Liver (tissue), 8 donors: ENCODE measurements at regions not wholly inside any gene's neighbourhood (a gene's known extent, or its start where the extent isn't known, plus 50 kb on each side); places are given as distances from the start of the nearest gene placed in this dataset.

Experiments
- DNase-seq: peaks from one replicate; pipeline ENCODE4 v3.0.0-alpha.2; 2017; ENCODE audit warnings: low spot score
- H3K27ac ChIP-seq, 2 donors: one replicate each; pipeline ENCODE4 v1.7.0; 2013; ENCODE audit warnings: inconsistent platforms in 2 of 2, low read length in 2 of 2, control low read depth in 1 of 2, low read depth in 1 of 2, mild to moderate bottlenecking in 1 of 2
- H3K27me3 ChIP-seq, 4 donors: one replicate each; pipeline versions ENCODE4 v1.6.1 to v1.7.0; 2013; ENCODE audit warnings: low read length in 3 of 4, inconsistent platforms in 1 of 4, mild to moderate bottlenecking in 1 of 4, moderate library complexity in 1 of 4; ENCODE audit not compliant: control insufficient read depth in 4 of 4, insufficient read depth in 4 of 4
- H3K36me3 ChIP-seq, 4 donors: one replicate each; pipeline versions ENCODE4 v1.6.1 to v1.7.0; 2013; ENCODE audit warnings: low read length in 3 of 4, mild to moderate bottlenecking in 3 of 4, low read depth in 1 of 4, moderate library complexity in 1 of 4; ENCODE audit not compliant: control insufficient read depth in 4 of 4, insufficient read depth in 3 of 4
- H3K4me1 ChIP-seq, 4 donors: one replicate each; pipeline versions ENCODE4 v1.6.1 to v1.7.0; 2013; ENCODE audit warnings: low read length in 3 of 4, mild to moderate bottlenecking in 3 of 4, moderate library complexity in 1 of 4; ENCODE audit not compliant: control insufficient read depth in 4 of 4, insufficient read depth in 4 of 4
- H3K4me3 ChIP-seq, 3 donors: one replicate each; pipeline versions ENCODE4 v1.6.1 to v1.7.0; 2013; ENCODE audit warnings: low read length in 3 of 3, control low read depth in 1 of 3, low read depth in 1 of 3, mild to moderate bottlenecking in 1 of 3
- H3K9ac ChIP-seq, 2 donors: one replicate each; pipeline ENCODE4 v1.7.0; 2013; ENCODE audit warnings: low read length in 2 of 2, mild to moderate bottlenecking in 2 of 2, moderate library complexity in 2 of 2, control low read depth in 1 of 2, low read depth in 1 of 2
- H3K9me3 ChIP-seq, 4 donors: one replicate each; pipeline versions ENCODE4 v1.6.1 to v1.7.0; 2013; ENCODE audit warnings: low read length in 3 of 4; ENCODE audit not compliant: control insufficient read depth in 4 of 4
- EGR1 ChIP-seq, 2 donors: IDR thresholded peaks; 2 replicates each; pipeline ENCODE4 v1.6.1; 2016 to 2018; ENCODE audit warnings: antibody characterized with exemption in 2 of 2, low read depth in 2 of 2
- FOXA1 ChIP-seq: IDR thresholded peaks from 2 replicates; pipeline ENCODE4 v1.6.1; 2016; ENCODE audit warnings: antibody characterized with exemption
- FOXA2 ChIP-seq: IDR thresholded peaks from 2 replicates; pipeline ENCODE4 v1.6.1; 2016; ENCODE audit warnings: antibody characterized with exemption
- GABPA ChIP-seq, 2 donors: IDR thresholded peaks in 1 of 2; conservative IDR thresholded peaks in 1 of 2; 2 replicates each; pipeline ENCODE4 v1.6.1; 2016; ENCODE audit warnings: antibody characterized with exemption in 2 of 2, mild to moderate bottlenecking in 1 of 2, moderate library complexity in 1 of 2
- HNF4A ChIP-seq, 2 donors: conservative IDR thresholded peaks; 2 replicates each; pipeline ENCODE4 v1.6.1; 2016; ENCODE audit warnings: antibody characterized with exemption in 2 of 2, mild to moderate bottlenecking in 2 of 2
- HNF4G ChIP-seq: IDR thresholded peaks from 2 replicates; pipeline ENCODE4 v1.6.1; 2016; ENCODE audit warnings: antibody characterized with exemption
- JUND ChIP-seq, 2 donors: IDR thresholded peaks; 2 replicates each; pipeline ENCODE4 v1.6.1; 2016; ENCODE audit warnings: antibody characterized with exemption in 2 of 2
- RAD21 ChIP-seq, 2 donors: IDR thresholded peaks; 2 replicates each; pipeline ENCODE4 v1.6.1; 2016; ENCODE audit warnings: antibody characterized with exemption in 2 of 2, mild to moderate bottlenecking in 2 of 2
- RXRA ChIP-seq, 2 donors: IDR thresholded peaks; 2 replicates each; pipeline ENCODE4 v1.6.1; 2017 to 2018; ENCODE audit warnings: antibody characterized with exemption in 2 of 2, mild to moderate bottlenecking in 1 of 2
- TAF1 ChIP-seq: conservative IDR thresholded peaks from 2 replicates; pipeline ENCODE4 v1.6.1; 2016; ENCODE audit warnings: antibody characterized with exemption, mild to moderate bottlenecking
- WGBS: extraction: QIAGEN DNeasy Blood & Tissue Kit; methylation state at CpG from one replicate; pipeline ENCODE4 v1.1.7; 2013; 5-methylcytosine and 5-hydroxymethylcytosine counted together
- TF ChIP-seq, protein P1 (sequence below): IDR thresholded peaks from 2 replicates; pipeline ENCODE4 v1.6.1; 2016; ENCODE audit warnings: antibody characterized with exemption
- TF ChIP-seq, protein P2 (sequence below): IDR thresholded peaks from 2 replicates; pipeline ENCODE4 v1.6.1; 2016; ENCODE audit warnings: antibody characterized with exemption
- TF ChIP-seq, protein P3 (sequence below): IDR thresholded peaks from 2 replicates; pipeline ENCODE4 v1.6.1; 2016; ENCODE audit warnings: antibody characterized with exemption, mild to moderate bottlenecking
- TF ChIP-seq, protein P4 (sequence below): fragments of 150-350 bp; IDR thresholded peaks from 2 replicates; pipeline ENCODE4 v1.5.1; 2017; ENCODE audit warnings: improper control_type of control experiment, low read depth, low read length; ENCODE audit not compliant: missing input control
- donor health status: healthy.
- donor health status: healthy.
- donor health status: healthy.
- donor health status: healthy.
- donor health status: healthy.

DNA sequence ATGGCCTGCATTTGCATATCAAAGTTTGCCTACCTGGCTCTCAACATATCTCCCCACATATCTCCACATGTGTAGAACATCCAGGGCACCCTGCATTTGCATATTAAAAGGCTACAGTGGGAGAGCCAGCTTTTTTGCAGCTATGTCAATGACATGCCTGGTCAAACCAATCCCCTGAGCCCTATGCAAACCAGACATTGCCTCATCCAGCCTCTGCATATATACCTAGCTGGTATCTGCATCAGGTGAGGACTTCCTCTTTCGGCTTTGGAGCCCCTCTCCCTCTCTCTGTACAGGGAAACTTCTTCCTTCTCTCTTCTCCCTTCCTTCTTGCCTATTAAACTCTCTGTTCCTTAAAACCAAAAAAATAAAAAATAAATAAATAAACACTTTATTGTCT lies 142.7 kb upstream of the STEAP4 start:
- Histone ChIP-seq H3K9ac (no peak overlapping the region), H3K9me3 (no peaks in the 10 kb centered on the region), H3K4me1 (peaks cover 0 to 3% (median 0%) of the 10 kb centered on the region in 4 donors), H3K4me3 (no peak overlapping the region), H3K27me3 (no peaks in the 10 kb centered on the region), H3K27ac (no peak overlapping the region), H3K36me3 (no peaks in the 10 kb centered on the region)
- WGBS, result 63% methylated on average over 1 of the region's 1 CpG
- TF ChIP-seq TAF1, result no peak
- TF ChIP-seq FOXA2, result no peak
- no peak for TF ChIP-seq RAD21 (IDR thresholded peaks at IDR 0.05)
- TF ChIP-seq, protein P1, sequence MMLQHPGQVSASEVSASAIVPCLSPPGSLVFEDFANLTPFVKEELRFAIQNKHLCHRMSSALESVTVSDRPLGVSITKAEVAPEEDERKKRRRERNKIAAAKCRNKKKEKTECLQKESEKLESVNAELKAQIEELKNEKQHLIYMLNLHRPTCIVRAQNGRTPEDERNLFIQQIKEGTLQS, result no peak
- TF ChIP-seq, protein P2, sequence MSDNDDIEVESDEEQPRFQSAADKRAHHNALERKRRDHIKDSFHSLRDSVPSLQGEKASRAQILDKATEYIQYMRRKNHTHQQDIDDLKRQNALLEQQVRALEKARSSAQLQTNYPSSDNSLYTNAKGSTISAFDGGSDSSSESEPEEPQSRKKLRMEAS, result no peak
- no peak for TF ChIP-seq RXRA (IDR thresholded peaks at IDR 0.05)
- TF ChIP-seq FOXA1, result no peak
- TF ChIP-seq, protein P3, sequence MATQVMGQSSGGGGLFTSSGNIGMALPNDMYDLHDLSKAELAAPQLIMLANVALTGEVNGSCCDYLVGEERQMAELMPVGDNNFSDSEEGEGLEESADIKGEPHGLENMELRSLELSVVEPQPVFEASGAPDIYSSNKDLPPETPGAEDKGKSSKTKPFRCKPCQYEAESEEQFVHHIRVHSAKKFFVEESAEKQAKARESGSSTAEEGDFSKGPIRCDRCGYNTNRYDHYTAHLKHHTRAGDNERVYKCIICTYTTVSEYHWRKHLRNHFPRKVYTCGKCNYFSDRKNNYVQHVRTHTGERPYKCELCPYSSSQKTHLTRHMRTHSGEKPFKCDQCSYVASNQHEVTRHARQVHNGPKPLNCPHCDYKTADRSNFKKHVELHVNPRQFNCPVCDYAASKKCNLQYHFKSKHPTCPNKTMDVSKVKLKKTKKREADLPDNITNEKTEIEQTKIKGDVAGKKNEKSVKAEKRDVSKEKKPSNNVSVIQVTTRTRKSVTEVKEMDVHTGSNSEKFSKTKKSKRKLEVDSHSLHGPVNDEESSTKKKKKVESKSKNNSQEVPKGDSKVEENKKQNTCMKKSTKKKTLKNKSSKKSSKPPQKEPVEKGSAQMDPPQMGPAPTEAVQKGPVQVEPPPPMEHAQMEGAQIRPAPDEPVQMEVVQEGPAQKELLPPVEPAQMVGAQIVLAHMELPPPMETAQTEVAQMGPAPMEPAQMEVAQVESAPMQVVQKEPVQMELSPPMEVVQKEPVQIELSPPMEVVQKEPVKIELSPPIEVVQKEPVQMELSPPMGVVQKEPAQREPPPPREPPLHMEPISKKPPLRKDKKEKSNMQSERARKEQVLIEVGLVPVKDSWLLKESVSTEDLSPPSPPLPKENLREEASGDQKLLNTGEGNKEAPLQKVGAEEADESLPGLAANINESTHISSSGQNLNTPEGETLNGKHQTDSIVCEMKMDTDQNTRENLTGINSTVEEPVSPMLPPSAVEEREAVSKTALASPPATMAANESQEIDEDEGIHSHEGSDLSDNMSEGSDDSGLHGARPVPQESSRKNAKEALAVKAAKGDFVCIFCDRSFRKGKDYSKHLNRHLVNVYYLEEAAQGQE, result no peak
- no peak for DNase-seq

DNA sequence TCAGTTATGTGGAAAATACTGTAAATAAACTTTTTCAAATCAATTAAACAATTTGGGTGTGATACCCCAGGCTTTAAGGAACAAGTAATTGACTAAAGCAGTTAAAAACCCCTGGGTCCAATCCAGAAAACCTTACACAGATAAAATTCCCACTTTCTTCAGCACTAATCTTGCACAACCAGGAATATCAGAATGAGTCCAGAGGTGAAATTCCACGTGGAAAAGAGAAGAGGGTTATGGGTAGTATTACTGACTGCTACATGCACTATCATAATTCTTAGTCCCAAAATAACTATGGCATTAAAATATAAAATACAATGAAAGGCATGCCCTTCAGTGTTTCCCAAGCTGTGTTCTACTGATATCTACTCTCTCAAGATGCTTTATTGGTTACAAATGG lies 135.7 kb upstream of the STEAP4 start:
- WGBS, result 16% methylated on average over 1 of the region's 1 CpG
- TF ChIP-seq JUND (IDR thresholded peaks at IDR 0.05), result no peak
- peak; percentile 13 for TF ChIP-seq HNF4G
- TF ChIP-seq EGR1 (IDR thresholded peaks at IDR 0.05; ENCODE audit: low read depth in 2 of 2), result no peak
- TF ChIP-seq, protein P4, sequence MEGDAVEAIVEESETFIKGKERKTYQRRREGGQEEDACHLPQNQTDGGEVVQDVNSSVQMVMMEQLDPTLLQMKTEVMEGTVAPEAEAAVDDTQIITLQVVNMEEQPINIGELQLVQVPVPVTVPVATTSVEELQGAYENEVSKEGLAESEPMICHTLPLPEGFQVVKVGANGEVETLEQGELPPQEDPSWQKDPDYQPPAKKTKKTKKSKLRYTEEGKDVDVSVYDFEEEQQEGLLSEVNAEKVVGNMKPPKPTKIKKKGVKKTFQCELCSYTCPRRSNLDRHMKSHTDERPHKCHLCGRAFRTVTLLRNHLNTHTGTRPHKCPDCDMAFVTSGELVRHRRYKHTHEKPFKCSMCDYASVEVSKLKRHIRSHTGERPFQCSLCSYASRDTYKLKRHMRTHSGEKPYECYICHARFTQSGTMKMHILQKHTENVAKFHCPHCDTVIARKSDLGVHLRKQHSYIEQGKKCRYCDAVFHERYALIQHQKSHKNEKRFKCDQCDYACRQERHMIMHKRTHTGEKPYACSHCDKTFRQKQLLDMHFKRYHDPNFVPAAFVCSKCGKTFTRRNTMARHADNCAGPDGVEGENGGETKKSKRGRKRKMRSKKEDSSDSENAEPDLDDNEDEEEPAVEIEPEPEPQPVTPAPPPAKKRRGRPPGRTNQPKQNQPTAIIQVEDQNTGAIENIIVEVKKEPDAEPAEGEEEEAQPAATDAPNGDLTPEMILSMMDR, result no peak
- TF ChIP-seq GABPA (IDR thresholded peaks at IDR 0.05 in 1 of 2, conservative IDR thresholded peaks at IDR 0.05 in 1 of 2), result no peak
- TF ChIP-seq, protein P1, result no peak
- TF ChIP-seq RXRA (IDR thresholded peaks at IDR 0.05), result no peak
- TF ChIP-seq HNF4A (conservative IDR thresholded peaks at IDR 0.05), result peak; percentile 68 to 70
- no peak overlapping the region for H3K9ac ChIP-seq
- no peaks in the 10 kb centered on the region for H3K36me3 ChIP-seq
- no peaks in the 10 kb centered on the region for H3K4me1 ChIP-seq
- H3K4me3 ChIP-seq, result no peak overlapping the region
- DNase-seq, result no peak
- no peaks in the 10 kb centered on the region for H3K27me3 ChIP-seq
- H3K27ac ChIP-seq, result no peak overlapping the region
- no peaks in the 10 kb centered on the region for H3K9me3 ChIP-seq
